K562 (cell line): ENCODE measurements at regions not wholly inside any gene's neighbourhood (a gene's known extent, or its start where the extent isn't known, plus 50 kb on each side); places are given as distances from the start of the nearest gene placed in this dataset.

Source experiments
- ATAC-seq: fragments of 200-7000 bp; cut with Tn5 transposase; 3 replicates; pipeline ENCODE4 v1.9.1; 2020; ENCODE audit warnings: moderate library complexity
- BruUV-seq: library from RNA; stranded (reverse); fragments of 400-500 nt; replicated peaks from 2 replicates; lab custom pipeline; 2021; lab: Mats Ljungman, UMichigan
- CTCF ChIA-PET: fragments of 300-600 bp; formaldehyde crosslinking; extraction: SDS; loops from one replicate; lab custom pipeline; 2021; ENCODE audit warnings: low intra/inter-chr PET ratio; lab: Yijun Ruan, JAX
- POLR2A ChIA-PET: fragments of 300-600, 350-650 bp; sonication (Branson Sonifier 250); formaldehyde crosslinking; extraction: SDS; loops from one replicate; lab custom pipeline; 2021; ENCODE audit warnings: antibody characterized with exemption, inconsistent platforms; lab: Yijun Ruan, JAX
- DNase-seq, 4 experiments: peaks; one replicate each; pipeline versions ENCODE4 v3.0.0 to v3.0.0-alpha.2; 2011 to 2018; ENCODE audit warnings: low spot score in 3 of 4, mixed read lengths in 3 of 4; ENCODE audit errors: extremely low read depth in 1 of 4
- FAIRE-seq: peaks from 2 replicates; lab custom pipeline; 2011; peaks lifted over from hg19 to GRCh38; lab: Jason Lieb, UNC
- H2AFZ ChIP-seq: 2 replicates; pipeline ENCODE4 v1.6.0; 2011; ENCODE audit warnings: low read depth, low read length, control low read depth, inconsistent platforms
- H3K27ac ChIP-seq: fragments of 200-600 bp; 3 replicates; pipeline ENCODE4 v1.8.0; 2011; ENCODE audit warnings: low read depth, mild to moderate bottlenecking, control low read depth, inconsistent platforms, low read length, moderate library complexity, mixed read lengths; ENCODE audit errors: extremely low read depth
- H3K27me3 ChIP-seq, 2 experiments: fragments of 300-600 bp in 1 of 2; 2 replicates in 1 of 2; 3 replicates in 1 of 2; pipeline versions ENCODE4 v1.6.0 to v1.8.0; 2011; ENCODE audit warnings: inconsistent platforms in 2 of 2, low read length in 2 of 2, mild to moderate bottlenecking in 1 of 2, mixed read lengths in 1 of 2, moderate library complexity in 1 of 2; ENCODE audit not compliant: control insufficient read depth in 2 of 2, insufficient read depth in 2 of 2
- H3K36me3 ChIP-seq: fragments of 300-600 bp; 3 replicates; pipeline ENCODE4 v1.8.0; 2011; ENCODE audit warnings: mild to moderate bottlenecking, low read length, inconsistent platforms; ENCODE audit not compliant: control insufficient read depth, insufficient read depth
- H3K4me1 ChIP-seq, 2 experiments: fragments of 200-600 bp in 1 of 2; replicated peaks in 1 of 2; 2 replicates in 1 of 2; 3 replicates in 1 of 2; pipeline versions ENCODE4 v1.5.1 to v1.8.0; 2011; ENCODE audit warnings: inconsistent platforms in 2 of 2, low read length in 2 of 2, mild to moderate bottlenecking in 1 of 2, mixed read lengths in 1 of 2, moderate library complexity in 1 of 2; ENCODE audit not compliant: control insufficient read depth in 2 of 2, insufficient read depth in 2 of 2
- H3K4me2 ChIP-seq: 2 replicates; pipeline ENCODE4 v1.6.1; 2011; ENCODE audit warnings: low read length, control low read depth, inconsistent platforms, mixed read lengths; ENCODE audit not compliant: insufficient read depth
- H3K4me3 ChIP-seq: fragments of 200-600 bp; sonication (generic), shearing (Covaris generic); 2 replicates; pipeline ENCODE4 v1.5.1; 2016; ENCODE audit warnings: control low read depth, inconsistent platforms
- H3K79me2 ChIP-seq: fragments of 200-600 bp; 3 replicates; pipeline ENCODE4 v1.8.0; 2011; ENCODE audit warnings: low read length, inconsistent platforms; ENCODE audit not compliant: control insufficient read depth, insufficient read depth
- H3K9ac ChIP-seq, 2 experiments: 2 replicates each; pipeline versions ENCODE4 v1.6.0 to v1.6.1; 2011; ENCODE audit warnings: low read depth in 2 of 2, low read length in 2 of 2, control low read depth in 1 of 2, inconsistent platforms in 1 of 2, mild to moderate bottlenecking in 1 of 2, mixed read lengths in 1 of 2; ENCODE audit not compliant: insufficient read depth in 1 of 2
- H3K9me1 ChIP-seq: one replicate; pipeline ENCODE4 v1.6.0; 2011; ENCODE audit warnings: inconsistent platforms, mild to moderate bottlenecking, low read length, moderate library complexity; ENCODE audit not compliant: control insufficient read depth, insufficient read depth
- H3K9me3 ChIP-seq: replicated peaks from 2 replicates; pipeline ENCODE4 v1.5.1; 2011; ENCODE audit warnings: low read depth, low read length, inconsistent platforms; ENCODE audit not compliant: control insufficient read depth, insufficient read depth
- H4K20me1 ChIP-seq: replicated peaks from 2 replicates; pipeline ENCODE4 v1.6.1; 2011; ENCODE audit warnings: low read length, inconsistent platforms, mixed read lengths; ENCODE audit not compliant: control insufficient read depth, insufficient read depth
- ATF7 ChIP-seq: fragments of 450-650 bp; IDR thresholded peaks from 2 replicates; pipeline ENCODE4 v1.7.1; 2014; ENCODE audit warnings: mild to moderate bottlenecking, moderate library complexity
- CHD2 ChIP-seq: IDR thresholded peaks from 2 replicates; pipeline ENCODE4 v1.6.1; 2011; ENCODE audit warnings: low read depth, low read length
- ETV6 ChIP-seq, 3 experiments: fragments of 150-350 bp in 1 of 3; sonication (generic) in 1 of 3; formaldehyde crosslinking in 1 of 3; IDR thresholded peaks; 2 replicates each; pipeline versions ENCODE4 v1.6.1 to v1.8.0; 2014 to 2022; ENCODE audit warnings: borderline replicate concordance in 2 of 3, low read depth in 2 of 3, antibody characterized with exemption in 1 of 3, low read length in 1 of 3, mild to moderate bottlenecking in 1 of 3, missing genetic modification reagents in 1 of 3
- GABPB1 ChIP-seq: sonication (generic); formaldehyde crosslinking; IDR thresholded peaks from 2 replicates; pipeline ENCODE4 v1.8.0; 2022; ENCODE audit warnings: mild to moderate bottlenecking, missing genetic modification reagents
- HDAC6 ChIP-seq: IDR thresholded peaks from 2 replicates; pipeline ENCODE4 v1.6.1; 2012; ENCODE audit warnings: low read depth, mild to moderate bottlenecking, control low read depth, inconsistent platforms, low read length, moderate library complexity
- HMG20B ChIP-seq: fragments of 250-450 bp; sonication (Bioruptor Pico); IDR thresholded peaks from 2 replicates; pipeline ENCODE4 v1.5.0; 2021; ENCODE audit warnings: mild to moderate bottlenecking
- HNRNPK ChIP-seq: fragments of 200-400 bp; formaldehyde crosslinking; IDR thresholded peaks from one replicate; pipeline ENCODE4 v1.6.1; 2018; ENCODE audit warnings: mild to moderate bottlenecking, low read depth, low read length; ENCODE audit not compliant: poor library complexity, severe bottlenecking
- ID3 ChIP-seq, 2 experiments: fragments of 250-450 bp in 1 of 2; fragments of 450-650 bp in 1 of 2; sonication (Bioruptor Pico) in 1 of 2; IDR thresholded peaks; 2 replicates each; pipeline versions ENCODE4 v1.6.1 to v1.8.0; 2016 to 2021; ENCODE audit warnings: mild to moderate bottlenecking in 2 of 2, moderate library complexity in 2 of 2, missing compliant biosample characterization in 1 of 2, missing genetic modification characterization in 1 of 2
- KDM5B ChIP-seq: fragments of 200-600 bp; sonication (generic); IDR thresholded peaks from 2 replicates; pipeline ENCODE4 v1.6.1; 2012; ENCODE audit warnings: low read depth, mild to moderate bottlenecking, moderate library complexity, low read length, control low read depth, inconsistent platforms; ENCODE audit not compliant: insufficient replicate concordance
- MYNN ChIP-seq, 2 experiments: sonication (generic); formaldehyde crosslinking in 1 of 2; IDR thresholded peaks; 2 replicates each; pipeline versions ENCODE4 v1.5.0 to v1.6.1; 2016 to 2020; ENCODE audit warnings: antibody characterized with exemption in 1 of 2, missing genetic modification reagents in 1 of 2
- RUNX1 ChIP-seq: sonication (generic); IDR thresholded peaks from 2 replicates; pipeline ENCODE4 v1.6.1; 2016; ENCODE audit warnings: antibody characterized with exemption, low read depth
- SIN3A ChIP-seq, 2 experiments: fragments of 150-350 bp in 1 of 2; IDR thresholded peaks; 2 replicates each; pipeline ENCODE4 v1.6.1; 2011 to 2016; ENCODE audit warnings: borderline replicate concordance in 2 of 2, low read depth in 2 of 2, low read length in 2 of 2, mild to moderate bottlenecking in 2 of 2, moderate library complexity in 2 of 2; ENCODE audit not compliant: control insufficient read depth in 1 of 2
- SRSF7 ChIP-seq: fragments of 200-400 bp; formaldehyde crosslinking; optimal IDR thresholded peaks from 2 replicates; pipeline ENCODE3; 2017; ENCODE audit warnings: mild to moderate bottlenecking, low read depth, low read length
- TAF1 ChIP-seq: IDR thresholded peaks from 2 replicates; pipeline ENCODE4 v1.6.1; 2011; ENCODE audit warnings: mild to moderate bottlenecking, low read length, moderate library complexity; ENCODE audit not compliant: insufficient read depth, control insufficient read depth, severe bottlenecking; ENCODE audit errors: extremely low read depth
- ZNF12 ChIP-seq: sonication (generic); formaldehyde crosslinking; IDR thresholded peaks from 2 replicates; pipeline ENCODE4 v1.4.0; 2020; ENCODE audit warnings: mild to moderate bottlenecking, missing genetic modification reagents
- ZNF121 ChIP-seq: sonication (generic); formaldehyde crosslinking; conservative IDR thresholded peaks from 2 replicates; pipeline ENCODE4 v1.8.0; 2022; ENCODE audit warnings: missing genetic modification reagents
- ZNF24 ChIP-seq: fragments of 450-650 bp; IDR thresholded peaks from 2 replicates; pipeline ENCODE4 v1.6.1; 2016
- ZNF778 ChIP-seq: fragments of 450-650 bp; formaldehyde crosslinking; IDR thresholded peaks from 2 replicates; pipeline ENCODE4 v1.4.0; 2020; ENCODE audit warnings: mild to moderate bottlenecking, moderate library complexity
- WGBS: fragments of 100-300 bp; shearing (Covaris generic); methylation state at CpG from one replicate; pipeline ENCODE4 v1.1.6; 2016; ENCODE audit warnings: low coverage, mixed read lengths; ENCODE audit not compliant: insufficient coverage; ENCODE audit errors: missing lambda C conversion rate; 5-methylcytosine and 5-hydroxymethylcytosine counted together
- in situ Hi-C: fragments of 300-500 bp; cut with MboI; formaldehyde crosslinking; loops from 4 replicates; pipeline ENCODE4 v1.15.0; 2018; ENCODE audit warnings: inconsistent platforms, mixed read lengths
- intact Hi-C: fragments of 100-400 bp; cut with micrococcal nuclease; formaldehyde crosslinking; loops from 2 replicates; pipeline ENCODE4 v1.14.2; 2022

- DNase-seq = no peak
Measured at GRCh38 chr10:9789996-9790395, 1227.7 kb upstream of the CELF2 start.

GRCh38 chr10:9792181-9792580 is 1225.5 kb upstream of the CELF2 start:
- Histone ChIP-seq H3K9ac (no peak overlapping the region), H3K79me2 (no peaks in the 10 kb centered on the region), H3K4me3 (no peak overlapping the region), H3K4me2 (no peak overlapping the region), H3K4me1 (no peaks in the 10 kb centered on the region), H3K9me1 (no peaks in the 10 kb centered on the region), H3K27me3 (no peaks in the 10 kb centered on the region), H2AFZ (no peak overlapping the region), H3K36me3 (no peaks in the 10 kb centered on the region), H4K20me1 (no peaks in the 10 kb centered on the region), H3K9me3 (no peaks in the 10 kb centered on the region), H3K27ac (no peak overlapping the region)
- intact Hi-C loops (no loop called here), in situ Hi-C loops (no loop called here)
- DNase-seq = no peak
- POLR2A ChIA-PET = no interaction called here
- CTCF ChIA-PET = no interaction called here
- no TSS peak for BruUV-seq
- no peak for ATAC-seq
- 10% methylated on average over 3 of the region's 3 CpGs for WGBS
- FAIRE-seq = no peak
- TF ChIP-seq ETV6 (IDR thresholded peaks at IDR 0.05; ENCODE audit: borderline replicate concordance in 1 of 2, low read depth in 2 of 2, low read length in 1 of 2) (no peak), ETV6 (CRISPR knock-in tag; IDR thresholded peaks at IDR 0.05; ENCODE audit: borderline replicate concordance) (no peak), MYNN (IDR thresholded peaks at IDR 0.05) (no peak), MYNN (CRISPR knock-in tag; IDR thresholded peaks at IDR 0.05) (no peak), ZNF24 (no peak), HNRNPK (no peak), ZNF121 (no peak), HDAC6 (no peak), ID3 (CRISPR knock-in tag; IDR thresholded peaks at IDR 0.05) (no peak), ID3 (tag; IDR thresholded peaks at IDR 0.05) (no peak), RUNX1 (no peak), ZNF12 (no peak), SRSF7 (no peak), SIN3A (IDR thresholded peaks at IDR 0.05; ENCODE audit: borderline replicate concordance in 2 of 2, control insufficient read depth in 1 of 2, low read depth in 2 of 2, low read length in 2 of 2) (no peak), HMG20B (CRISPR knock-in tag) (no peak), TAF1 (no peak)

More at GRCh38 chr10:9789996-9790395, 1227.7 kb upstream of the CELF2 start:
- TF ChIP-seq CHD2 = no peak
- no peak for TF ChIP-seq ATF7
- TF ChIP-seq KDM5B = no peak
- no peak for TF ChIP-seq ZNF778 (CRISPR knock-in tag)
- TF ChIP-seq GABPB1 (CRISPR knock-in tag) = no peak
- POLR2A ChIA-PET = interaction anchor here (0.6 kb wide), 1 partner anchor 201 kb away, joined by 4 read pairs; no protein-coding TSS in a partner anchor
- Histone ChIP-seq H3K4me3 (no peak overlapping the region), H3K27ac (no peak overlapping the region), H3K9me3 (no peaks in the 10 kb centered on the region), H3K4me2 (no peak overlapping the region), H2AFZ (no peak overlapping the region), H3K9me1 (no peaks in the 10 kb centered on the region), H3K27me3 (no peaks in the 10 kb centered on the region), H3K9ac (no peak overlapping the region), H4K20me1 (no peaks in the 10 kb centered on the region), H3K36me3 (0 out of 3 replicates have a peak, but pooled peaks cover 3% of the 10 kb centered on the region), H3K4me1 (no peaks in the 10 kb centered on the region), H3K79me2 (no peaks in the 10 kb centered on the region)
- BruUV-seq = no TSS peak
- WGBS = 42% methylated on average over 5 of the region's 5 CpGs
- CTCF ChIA-PET = no interaction called here
- in situ Hi-C loops (no loop called here), intact Hi-C loops (no loop called here)
- ATAC-seq = no peak
- peak; percentile 51 for FAIRE-seq
